PFSK-1 (cell line): ENCODE measurements at regions not wholly inside any gene's neighbourhood (a gene's known extent, or its start where the extent isn't known, plus 50 kb on each side); places are given as distances from the start of the nearest gene placed in this dataset.

ENCODE experiments used
- POLR2AphosphoS5 ChIP-seq: IDR thresholded peaks from 2 replicates; pipeline ENCODE4 v1.6.1; 2012; ENCODE audit warnings: low read depth, mild to moderate bottlenecking, control low read depth, low read length, moderate library complexity
- SIN3A ChIP-seq: IDR thresholded peaks from 2 replicates; pipeline ENCODE4 v1.6.1; 2012; ENCODE audit warnings: mild to moderate bottlenecking, low read length, moderate library complexity, borderline replicate concordance; ENCODE audit not compliant: insufficient read depth
- TAF1 ChIP-seq: IDR thresholded peaks from 2 replicates; pipeline ENCODE4 v1.6.1; 2012; ENCODE audit warnings: low read length, control low read depth, borderline replicate concordance; ENCODE audit not compliant: insufficient read depth

DNA sequence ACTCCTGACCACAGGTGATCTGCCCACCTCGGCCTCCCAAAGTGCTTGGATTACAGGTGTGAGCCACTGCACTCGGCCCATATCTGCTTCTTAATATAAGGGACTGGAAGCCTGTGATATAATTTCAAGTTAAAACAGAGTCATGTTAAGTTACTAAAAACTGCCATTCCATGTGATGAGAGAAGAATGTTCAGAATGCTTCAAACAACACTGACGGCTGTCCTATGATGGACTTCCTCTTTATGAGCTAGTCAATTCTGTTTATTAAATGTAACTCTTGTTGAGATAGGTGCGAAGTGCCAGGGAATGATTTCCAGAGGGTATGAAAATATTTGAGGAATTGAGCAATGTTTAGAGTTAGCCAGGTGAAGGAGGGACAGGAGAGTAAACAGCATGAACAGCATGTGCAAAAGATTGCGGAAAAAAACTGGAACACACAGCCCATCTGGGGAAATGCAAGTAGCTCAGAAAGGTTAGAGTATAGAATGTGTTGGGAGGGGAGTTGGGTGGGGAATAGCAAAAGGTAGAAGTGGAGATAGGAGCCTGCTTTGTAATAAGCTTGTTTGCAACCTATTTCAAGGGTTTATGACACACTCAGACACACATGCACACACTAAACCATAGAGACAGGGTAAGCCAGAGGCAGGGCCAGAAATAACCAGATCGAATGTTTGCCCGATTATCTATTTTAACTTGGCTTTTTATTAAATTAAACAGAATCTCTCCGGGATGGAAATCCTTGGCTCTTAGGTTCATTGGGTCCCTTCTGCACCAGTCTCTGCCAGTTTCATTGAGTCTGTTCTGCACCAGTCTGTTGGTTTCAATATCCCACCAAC is 135.6 kb upstream of the COX10 start:
- no peak for TF ChIP-seq POLR2AphosphoS5
- TF ChIP-seq SIN3A = no peak
- TF ChIP-seq TAF1 = no peak
